H1 (cell line): ENCODE measurements at regions not wholly inside any gene's neighbourhood (a gene's known extent, or its start where the extent isn't known, plus 50 kb on each side); places are given as distances from the start of the nearest gene placed in this dataset.

Experiments used
- CEBPB ChIP-seq: IDR thresholded peaks from 2 replicates; pipeline ENCODE4 v1.6.1; 2012; ENCODE audit warnings: low read depth, low read length
- CTCF ChIP-seq, 3 experiments: IDR thresholded peaks; 1 replicate in 2 of 3; 2 replicates in 1 of 3; pipeline versions ENCODE4 v1.5.1 to v1.6.1; 2011; ENCODE audit warnings: low read length in 3 of 3, mild to moderate bottlenecking in 3 of 3, inconsistent platforms in 2 of 3, low read depth in 1 of 3, moderate library complexity in 1 of 3; ENCODE audit not compliant: insufficient read depth in 1 of 3; ENCODE audit errors: control extremely low read depth in 1 of 3
- EZH2 ChIP-seq: fragments of 200-600 bp; sonication (generic); IDR thresholded peaks from 2 replicates; pipeline ENCODE4 v1.7.1; 2012; ENCODE audit warnings: low read depth, mild to moderate bottlenecking, moderate library complexity, low read length, inconsistent platforms; ENCODE audit not compliant: severe bottlenecking
- HDAC2 ChIP-seq, 2 experiments: fragments of 300-600 bp in 1 of 2; sonication (generic) in 1 of 2; IDR thresholded peaks; 2 replicates each; pipeline ENCODE4 v1.6.1; 2011 to 2012; ENCODE audit warnings: low read depth in 2 of 2, low read length in 2 of 2, mild to moderate bottlenecking in 2 of 2, moderate library complexity in 2 of 2, borderline replicate concordance in 1 of 2, inconsistent platforms in 1 of 2
- MAX ChIP-seq: IDR thresholded peaks from 2 replicates; pipeline ENCODE4 v1.6.1; 2012; ENCODE audit warnings: inconsistent platforms
- POLR2A ChIP-seq, 2 experiments: IDR thresholded peaks; 1 replicate in 1 of 2; 2 replicates in 1 of 2; pipeline ENCODE4 v1.6.1; 2011; ENCODE audit warnings: low read depth in 2 of 2, low read length in 2 of 2, mild to moderate bottlenecking in 2 of 2; ENCODE audit errors: control extremely low read depth in 1 of 2
- POLR2AphosphoS5 ChIP-seq: IDR thresholded peaks from 2 replicates; pipeline ENCODE4 v1.6.1; 2011; ENCODE audit warnings: low read depth, low read length
- RXRA ChIP-seq: IDR thresholded peaks from 2 replicates; pipeline ENCODE4 v1.6.1; 2011; ENCODE audit warnings: low read depth, mild to moderate bottlenecking, low read length, moderate library complexity; ENCODE audit not compliant: insufficient read depth

- no peak for TF ChIP-seq RXRA
- TF ChIP-seq HDAC2 (IDR thresholded peaks at IDR 0.05; ENCODE audit: borderline replicate concordance in 1 of 2, low read depth in 2 of 2, low read length in 2 of 2): no peak
- no peak for TF ChIP-seq EZH2
- TF ChIP-seq POLR2AphosphoS5: no peak
- TF ChIP-seq POLR2A (IDR thresholded peaks at IDR 0.05; ENCODE audit: control extremely low read depth in 1 of 2, low read depth in 2 of 2, low read length in 2 of 2): no peak
- no peak for TF ChIP-seq CTCF (IDR thresholded peaks at IDR 0.05; ENCODE audit: control extremely low read depth in 1 of 3, insufficient read depth in 1 of 3, low read depth in 1 of 3, low read length in 3 of 3)
- no peak for TF ChIP-seq CEBPB
- TF ChIP-seq MAX: no peak
Measured at GRCh38 chr22:48704335-48704734, 1123.3 kb downstream of the BRD1 start.
